ENCODE measurements at regions not wholly inside any gene's neighbourhood (a gene's known extent, or its start where the extent isn't known, plus 50 kb on each side); places are given as distances from the start of the nearest gene placed in this dataset.

- no peak overlapping the region for H3K9ac ChIP-seq (ENCODE audit: low read depth, low read length)
- H2AFZ ChIP-seq (ENCODE audit: low read depth, low read length): no peak overlapping the region
- no peak overlapping the region for H3K4me3 ChIP-seq (ENCODE audit: low read depth in 1 of 2, low read length in 2 of 2)
- no peaks in the 10 kb centered on the region for H3K79me2 ChIP-seq (ENCODE audit: insufficient read depth, low read length)
- no peak overlapping the region for H3K27ac ChIP-seq (ENCODE audit: low read length)
- peaks cover 12% of the 10 kb centered on the region for H3K9me3 ChIP-seq (ENCODE audit: insufficient read depth, low read length, severe bottlenecking)
- H3K36me3 ChIP-seq (ENCODE audit: insufficient read depth, low read length): no peaks in the 10 kb centered on the region
- ATAC-seq (ENCODE audit: insufficient read depth, low read depth) (no peak), DNase-seq (no peak)
- H3K4me1 ChIP-seq (ENCODE audit: insufficient read depth, low read length): no peaks in the 10 kb centered on the region
- TF ChIP-seq CTCF (IDR thresholded peaks at IDR 0.05; ENCODE audit: borderline replicate concordance, extremely low read depth, low read length, poor library complexity, severe bottlenecking) (no peak), EZH2 (IDR thresholded peaks at IDR 0.05; ENCODE audit: borderline replicate concordance, low read depth, low read length, severe bottlenecking) (no peak)
- no peak overlapping the region for H3K4me2 ChIP-seq (ENCODE audit: insufficient read depth, low read length)
- peaks cover 4% of the 10 kb centered on the region for H3K27me3 ChIP-seq (ENCODE audit: insufficient read depth, low read length, poor library complexity)
- no peaks in the 10 kb centered on the region for H4K20me1 ChIP-seq (ENCODE audit: insufficient read depth, low read length)
Measured at GRCh38 chr1:4090976-4091660, 191.0 kb upstream of the C1orf174 start.

GRCh38 chr1:4091996-4092395 lies 191.9 kb upstream of the C1orf174 start:
- peaks cover 4% of the 10 kb centered on the region for H3K27me3 ChIP-seq (ENCODE audit: insufficient read depth, low read length, poor library complexity)
- H3K9ac ChIP-seq (ENCODE audit: low read depth, low read length): no peak overlapping the region
- no peak for TF ChIP-seq CTCF (IDR thresholded peaks at IDR 0.05; ENCODE audit: borderline replicate concordance, extremely low read depth, low read length, poor library complexity, severe bottlenecking)
- no peak for TF ChIP-seq EZH2 (IDR thresholded peaks at IDR 0.05; ENCODE audit: borderline replicate concordance, low read depth, low read length, severe bottlenecking)

GRCh38 chr1:4093856-4094565 lies 193.9 kb upstream of the C1orf174 start:
- ATAC-seq (ENCODE audit: insufficient read depth, low read depth) (no peak), DNase-seq (no peak)
- H3K4me2 ChIP-seq (ENCODE audit: insufficient read depth, low read length): no peak overlapping the region
- no peak overlapping the region for H2AFZ ChIP-seq (ENCODE audit: low read depth, low read length)
- H3K4me3 ChIP-seq (ENCODE audit: low read depth in 1 of 2, low read length in 2 of 2): no peak overlapping the region
- H4K20me1 ChIP-seq (ENCODE audit: insufficient read depth, low read length): no peaks in the 10 kb centered on the region
- peaks cover 12% of the 10 kb centered on the region for H3K9me3 ChIP-seq (ENCODE audit: insufficient read depth, low read length, severe bottlenecking)
- H3K36me3 ChIP-seq (ENCODE audit: insufficient read depth, low read length): no peaks in the 10 kb centered on the region
- no peaks in the 10 kb centered on the region for H3K27me3 ChIP-seq (ENCODE audit: insufficient read depth, low read length, poor library complexity)
- no peak overlapping the region for H3K27ac ChIP-seq (ENCODE audit: low read length)
- no peaks in the 10 kb centered on the region for H3K4me1 ChIP-seq (ENCODE audit: insufficient read depth, low read length)
- H3K79me2 ChIP-seq (ENCODE audit: insufficient read depth, low read length): no peaks in the 10 kb centered on the region
- no peak overlapping the region for H3K9ac ChIP-seq (ENCODE audit: low read depth, low read length)
- TF ChIP-seq CTCF (IDR thresholded peaks at IDR 0.05; ENCODE audit: borderline replicate concordance, extremely low read depth, low read length, poor library complexity, severe bottlenecking) (no peak), EZH2 (IDR thresholded peaks at IDR 0.05; ENCODE audit: borderline replicate concordance, low read depth, low read length, severe bottlenecking) (no peak)

More at GRCh38 chr1:4091996-4092395, 191.9 kb upstream of the C1orf174 start:
- H3K36me3 ChIP-seq (ENCODE audit: insufficient read depth, low read length): no peaks in the 10 kb centered on the region
- ATAC-seq (ENCODE audit: insufficient read depth, low read depth) (no peak), DNase-seq (no peak)
- no peaks in the 10 kb centered on the region for H3K79me2 ChIP-seq (ENCODE audit: insufficient read depth, low read length)
- no peaks in the 10 kb centered on the region for H4K20me1 ChIP-seq (ENCODE audit: insufficient read depth, low read length)
- no peaks in the 10 kb centered on the region for H3K4me1 ChIP-seq (ENCODE audit: insufficient read depth, low read length)
- H2AFZ ChIP-seq (ENCODE audit: low read depth, low read length): no peak overlapping the region
- no peak overlapping the region for H3K27ac ChIP-seq (ENCODE audit: low read length)
- peaks cover 12% of the 10 kb centered on the region for H3K9me3 ChIP-seq (ENCODE audit: insufficient read depth, low read length, severe bottlenecking)
- no peak overlapping the region for H3K4me3 ChIP-seq (ENCODE audit: low read depth in 1 of 2, low read length in 2 of 2)
- no peak overlapping the region for H3K4me2 ChIP-seq (ENCODE audit: insufficient read depth, low read length)

Data from DND-41 (cell line).